Right cardiac atrium (tissue), 5 donors: ENCODE measurements at regions not wholly inside any gene's neighbourhood (a gene's known extent, or its start where the extent isn't known, plus 50 kb on each side); places are given as distances from the start of the nearest gene placed in this dataset.

ENCODE experiments used
- ATAC-seq, 2 donors: fragments of 200-7000 bp; cut with Tn5 transposase; one replicate each; pipeline versions ENCODE4 v1.8.0 to v1.9.1; 2020; ENCODE audit warnings: moderate library complexity in 2 of 2, mild to moderate bottlenecking in 1 of 2
- DNase-seq, 3 donors: peaks; one replicate each; pipeline ENCODE4 v3.0.0-alpha.2; 2020
- H3K27ac ChIP-seq: one replicate; pipeline ENCODE4 v1.5.1; 2013; ENCODE audit warnings: mild to moderate bottlenecking, low read length, control low read depth, moderate library complexity
- H3K27me3 ChIP-seq: one replicate; pipeline ENCODE4 v1.6.1; 2013; ENCODE audit not compliant: control insufficient read depth, insufficient read depth
- H3K4me1 ChIP-seq: one replicate; pipeline ENCODE4 v1.6.1; 2013; ENCODE audit warnings: low read length; ENCODE audit not compliant: control insufficient read depth, insufficient read depth
- H3K4me3 ChIP-seq: one replicate; pipeline ENCODE4 v1.5.1; 2013; ENCODE audit warnings: low read length, control low read depth
- H3K9me3 ChIP-seq: one replicate; pipeline ENCODE4 v1.6.1; 2013; ENCODE audit warnings: low read length; ENCODE audit not compliant: control insufficient read depth
- WGBS: extraction: QIAGEN DNeasy Blood & Tissue Kit; methylation state at CpG from one replicate; pipeline ENCODE4 v1.1.7; 2013; 5-methylcytosine and 5-hydroxymethylcytosine counted together
- intact Hi-C, 4 donors: fragments of 100-400 bp; cut with DNase I; formaldehyde crosslinking; loops; one replicate each; pipeline versions ENCODE4 v1.11.0 to v1.14.0; 2022 to 2023
- donor health status: healthy with polysubstance abuse.
- donor health status: DM: no; HTN: yes; CAD: no.
- donor health status: DM: no; HTN: no; CAD: no.
- donor health status: DM: no; HTN: yes; CAD: no; lungs with severe emphysema.
- donor health status: DM: yes; HTN: yes; CAD: no.

DNA sequence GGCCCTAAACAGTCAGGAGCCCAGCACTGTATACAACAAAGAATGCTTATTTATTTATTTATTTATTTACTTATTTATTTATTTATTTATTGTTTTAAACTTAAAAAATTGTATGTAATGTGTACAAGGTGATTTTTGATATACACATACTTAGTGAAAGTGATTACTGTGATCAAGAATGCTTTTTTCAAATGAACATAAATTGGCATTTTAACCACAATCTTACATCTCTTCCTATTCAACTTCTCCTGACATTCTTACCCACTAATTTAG, 776.6 kb downstream of the TSN start:
- DNase-seq, result no peak
- H3K4me3 ChIP-seq, result no peak overlapping the region
- intact Hi-C loops, result no loop called here
- no peaks in the 10 kb centered on the region for H3K4me1 ChIP-seq
- ATAC-seq, result no peak
- H3K27ac ChIP-seq, result no peak overlapping the region
- no peaks in the 10 kb centered on the region for H3K27me3 ChIP-seq
- no peaks in the 10 kb centered on the region for H3K9me3 ChIP-seq

DNA sequence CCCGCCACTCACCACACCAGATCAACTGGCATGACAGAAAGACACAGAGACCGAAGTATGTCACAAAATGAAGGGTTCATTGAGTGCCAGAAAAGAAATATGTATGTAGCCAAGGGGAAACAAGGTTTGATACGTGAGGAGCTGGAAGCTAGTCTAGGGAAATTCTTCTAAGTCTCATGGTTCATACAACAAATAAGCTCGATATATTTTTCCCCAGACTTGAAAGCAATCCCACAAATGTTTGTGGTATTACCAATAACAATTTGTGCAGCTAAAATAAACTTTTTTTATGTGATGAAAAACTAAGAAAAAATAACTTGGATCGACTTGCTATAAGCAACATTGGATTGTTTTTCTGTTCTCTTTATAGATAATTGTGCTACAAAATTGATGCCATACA, 777.0 kb downstream of the TSN start:
- ATAC-seq (no peak), DNase-seq (no peak)
- Histone ChIP-seq H3K27me3 (no peaks in the 10 kb centered on the region), H3K4me3 (no peak overlapping the region), H3K9me3 (no peaks in the 10 kb centered on the region), H3K27ac (no peak overlapping the region), H3K4me1 (no peaks in the 10 kb centered on the region)
- 61% methylated on average over 5 of the region's 5 CpGs for WGBS
- intact Hi-C loops, result no loop called here

DNA sequence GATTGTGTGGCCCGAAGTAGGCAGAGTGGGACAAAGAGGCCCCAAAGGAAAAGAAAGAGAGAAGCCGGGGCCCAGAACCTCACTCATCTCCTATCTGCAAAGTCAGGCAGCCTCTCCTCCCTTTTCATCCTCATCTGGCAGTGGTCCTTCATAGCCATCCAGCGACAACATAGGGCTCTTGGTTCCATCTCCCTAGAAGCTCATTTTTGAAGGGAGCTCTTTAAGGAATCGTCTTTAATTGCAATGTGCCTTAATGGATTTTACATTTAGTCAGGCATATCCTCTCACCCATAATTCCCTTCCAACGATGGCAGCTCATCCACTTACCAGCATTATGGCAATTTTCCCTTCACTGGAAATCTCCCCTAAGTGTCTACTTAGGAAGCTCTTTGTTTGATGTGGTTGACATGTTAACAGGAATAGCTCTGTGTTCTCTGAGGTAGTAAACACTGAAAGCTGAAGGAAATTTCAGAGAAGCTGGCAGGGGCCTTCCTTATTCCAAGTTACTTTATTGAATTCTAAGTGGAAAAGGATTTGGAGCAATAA, 780.6 kb downstream of the TSN start:
- no peaks in the 10 kb centered on the region for H3K4me1 ChIP-seq
- intact Hi-C loops, result no loop called here
- no peaks in the 10 kb centered on the region for H3K9me3 ChIP-seq
- ATAC-seq (no peak), DNase-seq (no peak)
- no peak overlapping the region for H3K27ac ChIP-seq
- no peaks in the 10 kb centered on the region for H3K27me3 ChIP-seq
- WGBS, result 94% methylated on average over 5 of the region's 5 CpGs
- H3K4me3 ChIP-seq, result no peak overlapping the region

DNA sequence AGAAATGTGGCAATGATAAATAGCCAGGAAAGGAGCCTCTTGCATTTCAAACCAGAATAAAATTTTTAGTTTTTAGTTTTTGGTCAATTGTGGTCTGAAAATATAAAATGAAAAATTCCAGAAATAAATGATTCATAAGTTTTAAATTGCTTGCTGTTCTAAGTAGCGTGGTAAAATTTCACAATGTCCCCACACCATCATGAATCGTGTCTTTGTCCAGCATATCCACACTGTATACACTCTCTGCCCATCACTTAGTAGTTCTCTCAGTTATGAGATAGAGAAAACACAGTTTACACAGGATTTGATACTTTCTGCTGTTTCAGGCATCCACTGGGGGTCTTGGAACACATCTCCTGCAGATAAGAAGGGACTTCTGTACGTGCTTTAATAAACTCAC, 783.9 kb downstream of the TSN start:
- intact Hi-C loops, result no loop called here
- no peaks in the 10 kb centered on the region for H3K4me1 ChIP-seq

DNA sequence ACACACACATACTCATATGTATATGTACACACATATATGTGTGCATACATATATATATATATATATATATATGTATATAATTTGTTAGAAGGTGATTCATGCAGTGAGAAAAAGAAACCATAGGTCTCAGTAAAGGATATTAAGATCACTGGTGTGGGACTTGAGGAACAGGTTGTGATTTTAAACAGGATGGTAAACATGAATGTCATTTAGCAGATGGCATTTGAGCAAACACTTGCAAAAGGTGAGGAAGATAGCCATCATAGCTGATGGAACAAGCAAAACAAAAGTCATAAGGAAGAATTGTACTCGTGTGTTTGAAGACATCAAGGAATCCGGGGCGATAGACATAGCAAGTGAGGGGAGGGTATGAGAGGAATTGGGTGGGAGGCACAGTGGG, 784.5 kb downstream of the TSN start:
- no peaks in the 10 kb centered on the region for H3K9me3 ChIP-seq
- no peak for ATAC-seq
- no peak overlapping the region for H3K4me3 ChIP-seq
- WGBS, result 77% methylated on average over 3 of the region's 3 CpGs
- no peaks in the 10 kb centered on the region for H3K27me3 ChIP-seq
- H3K27ac ChIP-seq, result no peak overlapping the region
- intact Hi-C loops, result no loop called here
- no peaks in the 10 kb centered on the region for H3K4me1 ChIP-seq
- DNase-seq, result no peak

More for the DNA sequence above, 783.9 kb downstream of the TSN start:
- Histone ChIP-seq H3K9me3 (no peaks in the 10 kb centered on the region), H3K4me3 (no peak overlapping the region), H3K27me3 (no peaks in the 10 kb centered on the region), H3K27ac (no peak overlapping the region)
- WGBS, result 79% methylated on average over 3 of the region's 3 CpGs
- DNase-seq (no peak), ATAC-seq (no peak)

DNA sequence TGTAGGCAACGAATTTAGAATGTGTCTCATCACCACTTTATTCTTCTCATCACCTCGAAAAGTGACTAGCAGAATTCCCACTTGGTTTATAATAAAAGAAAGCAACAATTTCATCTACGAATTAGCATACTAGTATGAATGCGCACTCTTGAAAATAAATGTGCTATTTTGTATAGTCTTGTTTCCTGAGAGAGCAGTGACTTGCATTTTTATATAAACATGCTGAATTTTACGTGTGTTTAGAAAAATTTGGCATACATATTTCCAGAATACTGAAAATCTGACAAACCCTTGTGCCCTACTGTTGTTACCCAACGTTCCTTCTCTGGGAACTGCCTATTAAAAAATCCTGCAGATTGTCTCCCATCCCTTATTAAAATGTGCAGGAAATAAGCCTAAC, 786.8 kb downstream of the TSN start:
- no peaks in the 10 kb centered on the region for H3K9me3 ChIP-seq
- H3K27ac ChIP-seq, result no peak overlapping the region
- H3K4me3 ChIP-seq, result no peak overlapping the region
- no peaks in the 10 kb centered on the region for H3K27me3 ChIP-seq
- ATAC-seq, result no peak
- no peak for DNase-seq
- intact Hi-C loops, result no loop called here
- H3K4me1 ChIP-seq, result no peaks in the 10 kb centered on the region
- WGBS, result 71% methylated on average over 6 of the region's 6 CpGs

DNA sequence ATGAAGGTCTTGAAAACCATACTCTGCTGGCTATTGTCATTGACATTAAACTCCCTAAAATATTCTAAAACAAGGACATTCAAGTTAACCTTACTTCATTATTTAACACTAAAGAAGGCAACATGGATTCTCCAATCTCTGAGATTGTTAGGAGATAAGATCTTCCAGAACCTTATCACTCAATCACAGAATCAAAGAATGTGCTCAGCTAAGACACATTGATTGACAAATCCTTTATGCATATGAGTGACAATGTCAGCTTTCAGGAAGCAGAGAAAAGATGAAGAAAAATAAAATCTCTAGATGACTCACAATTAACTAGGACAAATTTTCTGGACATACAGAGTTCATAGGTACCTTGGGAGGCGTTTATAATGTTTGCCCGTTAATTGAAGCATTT, 787.2 kb downstream of the TSN start:
- 86% methylated on average over 2 of the region's 2 CpGs for WGBS
- no peaks in the 10 kb centered on the region for H3K4me1 ChIP-seq

DNA sequence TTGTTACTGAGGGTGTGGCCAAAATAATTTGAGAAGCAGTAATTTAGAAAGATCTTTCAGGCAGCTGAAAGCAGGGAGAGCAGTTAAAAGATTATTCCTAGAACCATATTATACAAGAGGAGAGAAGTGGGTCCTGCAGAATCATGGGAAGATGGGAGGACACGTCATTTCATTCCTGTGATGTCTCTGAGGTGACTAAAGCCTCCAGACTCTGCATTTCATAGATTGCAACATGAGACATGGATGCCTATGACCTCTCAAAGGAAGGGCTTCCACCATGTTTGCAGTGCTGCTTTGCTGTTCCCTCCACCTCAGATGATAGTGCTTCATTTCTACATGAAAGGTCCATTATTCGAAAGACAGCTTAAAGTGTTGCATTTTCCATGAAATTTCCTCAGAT, 788.4 kb downstream of the TSN start:
- Histone ChIP-seq H3K9me3 (no peaks in the 10 kb centered on the region), H3K4me3 (no peak overlapping the region), H3K27me3 (no peaks in the 10 kb centered on the region), H3K27ac (no peak overlapping the region), H3K4me1 (no peaks in the 10 kb centered on the region)
- intact Hi-C loops, result no loop called here
- DNase-seq (no peak), ATAC-seq (no peak)
- WGBS, result 89% methylated on average over 2 of the region's 2 CpGs

More for the DNA sequence above, 787.2 kb downstream of the TSN start:
- Histone ChIP-seq H3K27ac (no peak overlapping the region), H3K4me3 (no peak overlapping the region), H3K9me3 (no peaks in the 10 kb centered on the region), H3K27me3 (no peaks in the 10 kb centered on the region)
- ATAC-seq (no peak), DNase-seq (no peak)
- intact Hi-C loops, result no loop called here

DNA sequence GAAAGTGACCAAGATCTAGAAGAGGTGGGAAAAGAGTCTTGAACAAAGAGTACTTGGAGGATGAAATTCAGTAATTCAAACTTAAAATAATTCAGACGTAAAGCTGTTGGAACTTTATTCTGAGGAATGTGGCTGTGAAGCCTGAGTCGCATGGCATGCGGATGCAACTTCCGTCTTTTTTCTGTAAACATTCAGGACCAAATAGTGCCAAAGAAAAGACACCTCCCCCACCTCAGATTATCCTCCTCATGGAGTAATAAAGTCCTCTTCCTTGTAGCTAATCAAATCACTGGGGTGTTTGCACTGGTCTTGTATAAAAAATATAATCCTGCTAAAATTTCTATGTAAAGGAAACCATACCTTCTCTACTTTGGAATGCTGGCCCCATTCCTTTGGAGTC, 790.4 kb downstream of the TSN start:
- Histone ChIP-seq H3K27ac (no peak overlapping the region), H3K9me3 (no peaks in the 10 kb centered on the region), H3K4me1 (no peaks in the 10 kb centered on the region), H3K4me3 (no peak overlapping the region), H3K27me3 (no peaks in the 10 kb centered on the region)
- ATAC-seq, result no peak
- WGBS, result 78% methylated on average over 4 of the region's 4 CpGs
- intact Hi-C loops, result no loop called here
- DNase-seq, result no peak

DNA sequence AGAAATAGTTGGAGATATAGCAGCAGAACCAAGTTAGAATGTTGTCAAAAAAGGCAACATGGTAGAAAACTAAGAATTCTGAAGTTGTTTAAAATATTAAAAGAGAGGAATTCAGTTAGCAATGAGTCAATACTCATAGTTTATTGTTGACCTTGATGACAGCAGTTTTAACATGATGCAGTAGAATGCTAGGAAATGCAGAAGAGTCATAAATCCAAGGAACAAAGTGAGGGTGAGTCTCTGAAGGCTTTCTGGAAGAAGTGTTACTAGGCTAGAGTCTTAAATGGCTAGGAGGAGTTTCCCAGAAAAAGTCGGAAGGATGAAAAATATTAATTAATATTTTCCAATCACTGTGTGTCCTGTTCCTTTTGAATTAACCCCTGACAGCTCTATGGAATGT, 807.3 kb downstream of the TSN start:
- no peaks in the 10 kb centered on the region for H3K9me3 ChIP-seq
- no peak for ATAC-seq
- intact Hi-C loops, result no loop called here
- WGBS, result 42% methylated on average over 1 of the region's 1 CpG
- DNase-seq, result no peak
- H3K4me1 ChIP-seq, result no peaks in the 10 kb centered on the region
- no peaks in the 10 kb centered on the region for H3K27me3 ChIP-seq
- no peak overlapping the region for H3K4me3 ChIP-seq
- no peak overlapping the region for H3K27ac ChIP-seq

DNA sequence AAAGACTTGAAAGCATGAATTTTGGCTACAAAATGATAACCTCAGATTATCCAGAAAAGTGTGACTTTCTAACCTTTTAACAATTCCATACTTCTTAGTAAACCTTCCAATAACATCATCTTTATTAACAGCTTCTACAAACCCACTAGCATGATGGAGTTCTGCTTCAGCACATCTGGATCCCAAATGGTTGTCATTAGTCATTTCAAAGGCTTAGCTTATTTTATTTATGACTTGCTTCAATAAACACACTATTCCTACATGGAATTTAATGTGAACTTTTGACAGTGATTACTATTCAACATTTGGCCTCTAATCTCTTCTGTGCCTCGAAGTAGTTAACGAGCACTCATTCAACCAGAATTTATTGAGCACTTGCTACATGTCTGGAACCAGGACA, 808.3 kb downstream of the TSN start:
- ATAC-seq, result no peak

DNA sequence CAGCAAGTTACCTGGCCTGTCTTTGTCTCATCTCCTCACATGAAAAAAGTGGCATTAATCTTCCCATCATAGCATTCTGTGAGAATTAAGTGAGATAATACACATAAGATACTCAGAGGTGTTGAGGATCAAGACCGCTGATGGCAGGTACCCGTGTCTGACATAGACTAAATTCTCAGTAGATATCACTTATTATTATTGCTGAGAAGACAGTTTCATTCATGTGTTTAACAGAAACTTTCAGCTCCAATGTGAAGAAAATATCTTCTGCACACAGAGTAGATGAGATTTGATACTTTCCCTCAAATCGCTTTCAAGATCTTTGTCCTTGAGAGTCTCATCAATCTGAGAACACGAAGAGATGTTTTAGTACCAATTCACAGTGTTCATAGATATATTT, 809.4 kb downstream of the TSN start:
- no peak for DNase-seq
- Histone ChIP-seq H3K27me3 (no peaks in the 10 kb centered on the region), H3K9me3 (no peaks in the 10 kb centered on the region), H3K4me1 (no peaks in the 10 kb centered on the region), H3K4me3 (no peak overlapping the region), H3K27ac (no peak overlapping the region)
- no peak for ATAC-seq
- intact Hi-C loops, result no loop called here
- WGBS, result 91% methylated on average over 4 of the region's 4 CpGs

More for the DNA sequence above, 808.3 kb downstream of the TSN start:
- H3K4me1 ChIP-seq, result no peaks in the 10 kb centered on the region
- WGBS, result 93% methylated on average over 2 of the region's 2 CpGs
- H3K4me3 ChIP-seq, result no peak overlapping the region
- H3K9me3 ChIP-seq, result no peaks in the 10 kb centered on the region
- no peak for DNase-seq
- no peaks in the 10 kb centered on the region for H3K27me3 ChIP-seq
- intact Hi-C loops, result no loop called here
- no peak overlapping the region for H3K27ac ChIP-seq
